ENCODE measurements at regions not wholly inside any gene's neighbourhood (a gene's known extent, or its start where the extent isn't known, plus 50 kb on each side); places are given as distances from the start of the nearest gene placed in this dataset.
"Not testable (repeated sequence)": the region's sequence is repeated elsewhere in the genome, so short reads cannot be mapped to it uniquely, and the experiment has no call there.

GRCh38 chr4:3882316-3882885 lies 116.2 kb downstream of the ADRA2C start:
- not testable (repeated sequence) for ATAC-seq

- not testable (repeated sequence) for ATAC-seq
Observed at GRCh38 chr4:3884261-3884660, 118.1 kb downstream of the ADRA2C start.

GRCh38 chr4:3893590-3893989 lies 127.4 kb downstream of the ADRA2C start:
- not testable (repeated sequence) for ATAC-seq

GRCh38 chr4:3894086-3894959 lies 128.1 kb downstream of the ADRA2C start:
- not testable (repeated sequence) for ATAC-seq

- no peak for ATAC-seq
Observed at GRCh38 chr4:3896441-3896840, 130.3 kb downstream of the ADRA2C start.

GRCh38 chr4:3896871-3897578 lies 130.8 kb downstream of the ADRA2C start:
- not testable (repeated sequence) for ATAC-seq

GRCh38 chr4:3898098-3898497 lies 131.9 kb downstream of the ADRA2C start:
- ATAC-seq, result no peak

- ATAC-seq, result not testable (repeated sequence)
Observed at GRCh38 chr4:3898928-3899327, 132.7 kb downstream of the ADRA2C start.

GRCh38 chr4:3904264-3904955 lies 138.2 kb downstream of the ADRA2C start:
- ATAC-seq, result not testable (repeated sequence)

GRCh38 chr4:3909616-3910015 lies 143.4 kb downstream of the ADRA2C start:
- ATAC-seq, result not testable (repeated sequence)

- ATAC-seq, result not testable (repeated sequence)
Observed at GRCh38 chr4:3910161-3910950, 144.2 kb downstream of the ADRA2C start.

- ATAC-seq, result no peak
Observed at GRCh38 chr4:3911252-3911856, 145.2 kb downstream of the ADRA2C start.

- not testable (repeated sequence) for ATAC-seq
Observed at GRCh38 chr4:3914511-3914910, 148.3 kb downstream of the ADRA2C start.

- not testable (repeated sequence) for ATAC-seq
Observed at GRCh38 chr4:3919509-3919908, 153.3 kb downstream of the ADRA2C start.

- not testable (repeated sequence) for ATAC-seq
Observed at GRCh38 chr4:3921902-3922301, 155.7 kb downstream of the ADRA2C start.

- not testable (repeated sequence) for ATAC-seq
Observed at GRCh38 chr4:3925841-3926240, 159.7 kb downstream of the ADRA2C start.

GRCh38 chr4:3926271-3926670 lies 160.1 kb downstream of the ADRA2C start:
- ATAC-seq, result not testable (repeated sequence)

GRCh38 chr4:3926969-3927755 lies 161.0 kb downstream of the ADRA2C start:
- ATAC-seq, result not testable (repeated sequence)

- not testable (repeated sequence) for ATAC-seq
Observed at GRCh38 chr4:3929431-3929830, 163.2 kb downstream of the ADRA2C start.

- ATAC-seq, result not testable (repeated sequence)
Observed at GRCh38 chr4:3932734-3933133, 166.5 kb downstream of the ADRA2C start.

- not testable (repeated sequence) for ATAC-seq
Observed at GRCh38 chr4:3935406-3935805, 169.2 kb downstream of the ADRA2C start.
